Adrenal gland (tissue), 9 donors: ENCODE measurements at regions not wholly inside any gene's neighbourhood (a gene's known extent, or its start where the extent isn't known, plus 50 kb on each side); places are given as distances from the start of the nearest gene placed in this dataset.

Experiments used
- DNase-seq, 7 donors: peaks; one replicate each; pipeline ENCODE4 v3.0.0-alpha.2; 2019 to 2020
- H3K27ac ChIP-seq, 5 donors: fragments of 200-600 bp; sonication (generic) in 4 of 5; 1 replicate in 3 of 5; 2 replicates in 2 of 5; pipeline versions ENCODE4 v1.5.1 to v1.8.0; 2016 to 2020; ENCODE audit warnings: mild to moderate bottlenecking in 1 of 5
- H3K27me3 ChIP-seq: fragments of 200-600 bp; 2 replicates; pipeline ENCODE4 v1.8.0; 2021
- H3K36me3 ChIP-seq, 2 donors: fragments of 200-600 bp; replicated peaks in 1 of 2; 1 replicate in 1 of 2; 2 replicates in 1 of 2; pipeline versions ENCODE4 v1.5.1 to v1.8.0; 2018 to 2022
- H3K4me1 ChIP-seq, 2 donors: fragments of 200-600 bp; replicated peaks in 1 of 2; 1 replicate in 1 of 2; 2 replicates in 1 of 2; pipeline versions ENCODE4 v1.5.1 to v1.8.0; 2018 to 2021
- H3K4me3 ChIP-seq, 4 donors: fragments of 200-600 bp; sonication (generic) in 3 of 4; one replicate each; pipeline ENCODE4 v1.5.1; 2016 to 2018
- H3K9me3 ChIP-seq, 3 donors: fragments of 200-600 bp; sonication (generic) in 1 of 3; replicated peaks in 1 of 3; 1 replicate in 2 of 3; 2 replicates in 1 of 3; pipeline versions ENCODE4 v1.5.1 to v1.8.0; 2016 to 2021
- CTCF ChIP-seq, 6 experiments: fragments of 450-650 bp in 4 of 6; fragments of 200-600 bp in 2 of 6; sonication (generic) in 1 of 6; IDR thresholded peaks; 1 replicate in 5 of 6; 2 replicates in 1 of 6; pipeline versions ENCODE4 v1.5.1 to v1.8.0; 2016 to 2021; ENCODE audit warnings: antibody characterized with exemption in 6 of 6, mild to moderate bottlenecking in 2 of 6, moderate library complexity in 1 of 6
- POLR2A ChIP-seq, 2 donors: fragments of 450-650 bp; IDR thresholded peaks; one replicate each; pipeline ENCODE4 v1.6.1; 2017; ENCODE audit warnings: antibody characterized with exemption in 2 of 2, mild to moderate bottlenecking in 2 of 2, moderate library complexity in 1 of 2
- WGBS, 4 donors: extraction: QIAGEN DNeasy Blood & Tissue Kit in 2 of 4; methylation state at CpG; one replicate each; pipeline versions ENCODE4 v1.1.5 to v1.1.7; 2013 to 2017; 5-methylcytosine and 5-hydroxymethylcytosine counted together
- intact Hi-C, 2 donors: fragments of 100-400 bp; cut with DNase I; formaldehyde crosslinking; loops; one replicate each; pipeline versions ENCODE4 v1.14.1 to v1.15.0; 2022 to 2023
- donor health status: healthy with polysubstance abuse.
- donor health status: Bipolar disorder and iron deficiency.
- donor health status: DM: yes; HTN: yes; CAD: no.
- donor health status: DM: no; HTN: no; CAD: no.
- donor health status: DM: no; HTN: no; CAD: no.

GRCh38 chr6:148044261-148044751 lies 298.3 kb upstream of the SASH1 start:
- Histone ChIP-seq H3K27ac (no peak overlapping the region), H3K36me3 (no peaks in the 10 kb centered on the region), H3K4me3 (no peak overlapping the region), H3K4me1 (no peaks in the 10 kb centered on the region), H3K27me3 (no peaks in the 10 kb centered on the region), H3K9me3 (no peaks in the 10 kb centered on the region)
- DNase-seq = no peak
- TF ChIP-seq POLR2A (IDR thresholded peaks at IDR 0.05) (no peak), CTCF (IDR thresholded peaks at IDR 0.05) (no peak)
- 50 to 71% (median 64%) methylated on average over 1 of the region's 1 CpG for WGBS, 4 donors
- intact Hi-C loops = no loop called here

- Histone ChIP-seq H3K9me3 (no peaks in the 10 kb centered on the region), H3K27me3 (no peaks in the 10 kb centered on the region), H3K4me3 (no peak overlapping the region), H3K36me3 (no peaks in the 10 kb centered on the region), H3K4me1 (no peaks in the 10 kb centered on the region), H3K27ac (no peak overlapping the region)
- intact Hi-C loops = no loop called here
- WGBS, 4 donors = 60 to 89% (median 71%) methylated on average over 1 of the region's 1 CpG
- TF ChIP-seq POLR2A (IDR thresholded peaks at IDR 0.05) (no peak), CTCF (IDR thresholded peaks at IDR 0.05) (no peak)
- DNase-seq = no peak
Measured at GRCh38 chr6:148044921-148045320, 297.7 kb upstream of the SASH1 start.

GRCh38 chr6:148053209-148053608 lies 289.4 kb upstream of the SASH1 start:
- TF ChIP-seq CTCF (IDR thresholded peaks at IDR 0.05) = no peak
- TF ChIP-seq POLR2A (IDR thresholded peaks at IDR 0.05) = no peak
- 82 to 86% (median 85%) methylated on average over 5 of the region's 5 CpGs for WGBS, 4 donors

GRCh38 chr6:148053796-148054195 lies 288.8 kb upstream of the SASH1 start:
- no peak overlapping the region for H3K4me3 ChIP-seq
- TF ChIP-seq POLR2A (IDR thresholded peaks at IDR 0.05) (no peak), CTCF (IDR thresholded peaks at IDR 0.05) (no peak)
- H3K36me3 ChIP-seq = no peaks in the 10 kb centered on the region
- no peaks in the 10 kb centered on the region for H3K9me3 ChIP-seq
- no peaks in the 10 kb centered on the region for H3K4me1 ChIP-seq
- H3K27ac ChIP-seq = no peak overlapping the region
- no peak for DNase-seq
- intact Hi-C loops = no loop called here
- no peaks in the 10 kb centered on the region for H3K27me3 ChIP-seq

More at GRCh38 chr6:148053209-148053608, 289.4 kb upstream of the SASH1 start:
- no peaks in the 10 kb centered on the region for H3K27me3 ChIP-seq
- H3K27ac ChIP-seq = no peak overlapping the region
- no peak for DNase-seq
- H3K9me3 ChIP-seq = no peaks in the 10 kb centered on the region
- H3K4me3 ChIP-seq = no peak overlapping the region
- H3K36me3 ChIP-seq = no peaks in the 10 kb centered on the region
- no peaks in the 10 kb centered on the region for H3K4me1 ChIP-seq
- intact Hi-C loops = no loop called here
